Gastroesophageal sphincter (tissue), 3 donors: ENCODE measurements at regions not wholly inside any gene's neighbourhood (a gene's known extent, or its start where the extent isn't known, plus 50 kb on each side); places are given as distances from the start of the nearest gene placed in this dataset.

Experiments used
- EP300 ChIP-seq: sonication (generic); formaldehyde crosslinking; IDR thresholded peaks from one replicate; pipeline ENCODE4 v1.6.1; 2017; ENCODE audit warnings: antibody characterized with exemption, mild to moderate bottlenecking
- POLR2A ChIP-seq, 2 donors: fragments of 450-650 bp; IDR thresholded peaks; one replicate each; pipeline ENCODE4 v1.6.1; 2017; ENCODE audit warnings: antibody characterized with exemption in 2 of 2, mild to moderate bottlenecking in 2 of 2, moderate library complexity in 1 of 2
- TF ChIP-seq, protein P1 (sequence below), 4 experiments: fragments of 200-600 bp in 2 of 4; fragments of 450-650 bp in 2 of 4; sonication (generic) in 1 of 4; IDR thresholded peaks; one replicate each; pipeline ENCODE4 v1.5.1; 2017 to 2019; ENCODE audit warnings: antibody characterized with exemption in 4 of 4, mild to moderate bottlenecking in 2 of 4, moderate library complexity in 2 of 4

DNA sequence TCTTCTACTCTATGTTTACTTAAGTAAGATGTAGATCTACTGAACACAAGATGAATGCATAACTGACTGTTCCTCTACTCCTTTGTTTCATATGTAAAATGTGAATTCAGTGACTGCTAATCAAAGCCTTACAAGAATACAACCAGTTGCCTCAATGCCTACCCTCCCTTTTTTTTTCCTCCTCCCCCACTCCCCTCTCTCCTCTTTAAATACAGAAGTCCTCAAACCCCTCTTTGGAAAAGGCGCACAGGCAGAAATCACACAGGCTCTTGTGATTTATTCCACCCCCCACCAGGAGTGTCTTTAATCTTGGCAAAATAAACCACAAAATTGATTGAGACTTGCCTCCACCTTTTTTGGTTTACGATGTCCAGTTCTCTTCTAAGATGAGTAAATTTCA, 398.5 kb downstream of the DMAC1 start:
- TF ChIP-seq, protein P1, sequence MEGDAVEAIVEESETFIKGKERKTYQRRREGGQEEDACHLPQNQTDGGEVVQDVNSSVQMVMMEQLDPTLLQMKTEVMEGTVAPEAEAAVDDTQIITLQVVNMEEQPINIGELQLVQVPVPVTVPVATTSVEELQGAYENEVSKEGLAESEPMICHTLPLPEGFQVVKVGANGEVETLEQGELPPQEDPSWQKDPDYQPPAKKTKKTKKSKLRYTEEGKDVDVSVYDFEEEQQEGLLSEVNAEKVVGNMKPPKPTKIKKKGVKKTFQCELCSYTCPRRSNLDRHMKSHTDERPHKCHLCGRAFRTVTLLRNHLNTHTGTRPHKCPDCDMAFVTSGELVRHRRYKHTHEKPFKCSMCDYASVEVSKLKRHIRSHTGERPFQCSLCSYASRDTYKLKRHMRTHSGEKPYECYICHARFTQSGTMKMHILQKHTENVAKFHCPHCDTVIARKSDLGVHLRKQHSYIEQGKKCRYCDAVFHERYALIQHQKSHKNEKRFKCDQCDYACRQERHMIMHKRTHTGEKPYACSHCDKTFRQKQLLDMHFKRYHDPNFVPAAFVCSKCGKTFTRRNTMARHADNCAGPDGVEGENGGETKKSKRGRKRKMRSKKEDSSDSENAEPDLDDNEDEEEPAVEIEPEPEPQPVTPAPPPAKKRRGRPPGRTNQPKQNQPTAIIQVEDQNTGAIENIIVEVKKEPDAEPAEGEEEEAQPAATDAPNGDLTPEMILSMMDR (IDR thresholded peaks at IDR 0.05) = no peak
- TF ChIP-seq POLR2A (IDR thresholded peaks at IDR 0.05) = no peak
- no peak for TF ChIP-seq EP300
